ENCODE measurements at regions not wholly inside any gene's neighbourhood (a gene's known extent, or its start where the extent isn't known, plus 50 kb on each side); places are given as distances from the start of the nearest gene placed in this dataset.

DNA sequence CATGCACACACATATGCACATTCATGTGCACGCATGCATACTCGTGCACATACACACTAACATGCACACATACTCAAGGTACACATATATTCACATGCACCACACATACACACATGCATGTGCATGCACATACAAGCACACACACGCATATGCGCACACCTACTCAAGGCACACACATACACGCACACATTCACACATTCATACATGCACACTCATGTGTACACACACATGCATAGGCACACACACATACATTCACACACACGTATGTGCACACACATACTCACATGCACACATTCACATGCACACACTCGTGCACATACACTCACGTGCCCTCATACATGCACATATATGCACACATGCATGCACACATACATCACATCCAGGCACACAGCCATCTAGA is 489.0 kb downstream of the MN1 start:
- ATAC-seq, result no peak
- TF ChIP-seq ZNF8 (CRISPR knock-in tag; IDR thresholded peaks at IDR 0.05), result no peak
- TF ChIP-seq ZFP30 (CRISPR knock-in tag; IDR thresholded peaks at IDR 0.05), result no peak
- no peak for TF ChIP-seq TCF4 (CRISPR knock-in tag; IDR thresholded peaks at IDR 0.05; ENCODE audit: borderline replicate concordance)
- no peak for TF ChIP-seq ARNTL (CRISPR knock-in tag; IDR thresholded peaks at IDR 0.05; ENCODE audit: borderline replicate concordance, low read depth)
- no peak for TF ChIP-seq ZFP3 (CRISPR knock-in tag; IDR thresholded peaks at IDR 0.05)
- TF ChIP-seq, protein P1, sequence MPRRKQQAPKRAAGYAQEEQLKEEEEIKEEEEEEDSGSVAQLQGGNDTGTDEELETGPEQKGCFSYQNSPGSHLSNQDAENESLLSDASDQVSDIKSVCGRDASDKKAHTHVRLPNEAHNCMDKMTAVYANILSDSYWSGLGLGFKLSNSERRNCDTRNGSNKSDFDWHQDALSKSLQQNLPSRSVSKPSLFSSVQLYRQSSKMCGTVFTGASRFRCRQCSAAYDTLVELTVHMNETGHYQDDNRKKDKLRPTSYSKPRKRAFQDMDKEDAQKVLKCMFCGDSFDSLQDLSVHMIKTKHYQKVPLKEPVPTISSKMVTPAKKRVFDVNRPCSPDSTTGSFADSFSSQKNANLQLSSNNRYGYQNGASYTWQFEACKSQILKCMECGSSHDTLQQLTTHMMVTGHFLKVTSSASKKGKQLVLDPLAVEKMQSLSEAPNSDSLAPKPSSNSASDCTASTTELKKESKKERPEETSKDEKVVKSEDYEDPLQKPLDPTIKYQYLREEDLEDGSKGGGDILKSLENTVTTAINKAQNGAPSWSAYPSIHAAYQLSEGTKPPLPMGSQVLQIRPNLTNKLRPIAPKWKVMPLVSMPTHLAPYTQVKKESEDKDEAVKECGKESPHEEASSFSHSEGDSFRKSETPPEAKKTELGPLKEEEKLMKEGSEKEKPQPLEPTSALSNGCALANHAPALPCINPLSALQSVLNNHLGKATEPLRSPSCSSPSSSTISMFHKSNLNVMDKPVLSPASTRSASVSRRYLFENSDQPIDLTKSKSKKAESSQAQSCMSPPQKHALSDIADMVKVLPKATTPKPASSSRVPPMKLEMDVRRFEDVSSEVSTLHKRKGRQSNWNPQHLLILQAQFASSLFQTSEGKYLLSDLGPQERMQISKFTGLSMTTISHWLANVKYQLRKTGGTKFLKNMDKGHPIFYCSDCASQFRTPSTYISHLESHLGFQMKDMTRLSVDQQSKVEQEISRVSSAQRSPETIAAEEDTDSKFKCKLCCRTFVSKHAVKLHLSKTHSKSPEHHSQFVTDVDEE (CRISPR knock-in tag; IDR thresholded peaks at IDR 0.05), result no peak
- TF ChIP-seq CSDC2 (CRISPR knock-in tag; IDR thresholded peaks at IDR 0.05), result no peak
- TF ChIP-seq PPARA (CRISPR knock-in tag; IDR thresholded peaks at IDR 0.05; ENCODE audit: borderline replicate concordance), result no peak
- TF ChIP-seq ZC3H10 (CRISPR knock-in tag; IDR thresholded peaks at IDR 0.05), result no peak
- TF ChIP-seq ZNF565 (CRISPR knock-in tag; conservative IDR thresholded peaks at IDR 0.05; ENCODE audit: low read depth), result no peak
- TF ChIP-seq, protein P2, sequence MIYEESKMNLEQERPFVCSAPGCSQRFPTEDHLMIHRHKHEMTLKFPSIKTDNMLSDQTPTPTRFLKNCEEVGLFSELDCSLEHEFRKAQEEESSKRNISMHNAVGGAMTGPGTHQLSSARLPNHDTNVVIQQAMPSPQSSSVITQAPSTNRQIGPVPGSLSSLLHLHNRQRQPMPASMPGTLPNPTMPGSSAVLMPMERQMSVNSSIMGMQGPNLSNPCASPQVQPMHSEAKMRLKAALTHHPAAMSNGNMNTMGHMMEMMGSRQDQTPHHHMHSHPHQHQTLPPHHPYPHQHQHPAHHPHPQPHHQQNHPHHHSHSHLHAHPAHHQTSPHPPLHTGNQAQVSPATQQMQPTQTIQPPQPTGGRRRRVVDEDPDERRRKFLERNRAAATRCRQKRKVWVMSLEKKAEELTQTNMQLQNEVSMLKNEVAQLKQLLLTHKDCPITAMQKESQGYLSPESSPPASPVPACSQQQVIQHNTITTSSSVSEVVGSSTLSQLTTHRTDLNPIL (CRISPR knock-in tag; IDR thresholded peaks at IDR 0.05; ENCODE audit: low read depth), result no peak
- TF ChIP-seq GLIS3 (CRISPR knock-in tag; IDR thresholded peaks at IDR 0.05), result no peak
- no peak for TF ChIP-seq OSR1 (CRISPR knock-in tag; IDR thresholded peaks at IDR 0.05)
- TF ChIP-seq RARB (CRISPR knock-in tag; IDR thresholded peaks at IDR 0.05), result no peak
- TF ChIP-seq SNAI2 (CRISPR knock-in tag; IDR thresholded peaks at IDR 0.05), result no peak
- TF ChIP-seq, protein P3, sequence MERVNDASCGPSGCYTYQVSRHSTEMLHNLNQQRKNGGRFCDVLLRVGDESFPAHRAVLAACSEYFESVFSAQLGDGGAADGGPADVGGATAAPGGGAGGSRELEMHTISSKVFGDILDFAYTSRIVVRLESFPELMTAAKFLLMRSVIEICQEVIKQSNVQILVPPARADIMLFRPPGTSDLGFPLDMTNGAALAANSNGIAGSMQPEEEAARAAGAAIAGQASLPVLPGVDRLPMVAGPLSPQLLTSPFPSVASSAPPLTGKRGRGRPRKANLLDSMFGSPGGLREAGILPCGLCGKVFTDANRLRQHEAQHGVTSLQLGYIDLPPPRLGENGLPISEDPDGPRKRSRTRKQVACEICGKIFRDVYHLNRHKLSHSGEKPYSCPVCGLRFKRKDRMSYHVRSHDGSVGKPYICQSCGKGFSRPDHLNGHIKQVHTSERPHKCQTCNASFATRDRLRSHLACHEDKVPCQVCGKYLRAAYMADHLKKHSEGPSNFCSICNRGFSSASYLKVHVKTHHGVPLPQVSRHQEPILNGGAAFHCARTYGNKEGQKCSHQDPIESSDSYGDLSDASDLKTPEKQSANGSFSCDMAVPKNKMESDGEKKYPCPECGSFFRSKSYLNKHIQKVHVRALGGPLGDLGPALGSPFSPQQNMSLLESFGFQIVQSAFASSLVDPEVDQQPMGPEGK (CRISPR knock-in tag; IDR thresholded peaks at IDR 0.05; ENCODE audit: borderline replicate concordance), result no peak
- TF ChIP-seq TOX (CRISPR knock-in tag; IDR thresholded peaks at IDR 0.05; ENCODE audit: borderline replicate concordance), result no peak

DNA sequence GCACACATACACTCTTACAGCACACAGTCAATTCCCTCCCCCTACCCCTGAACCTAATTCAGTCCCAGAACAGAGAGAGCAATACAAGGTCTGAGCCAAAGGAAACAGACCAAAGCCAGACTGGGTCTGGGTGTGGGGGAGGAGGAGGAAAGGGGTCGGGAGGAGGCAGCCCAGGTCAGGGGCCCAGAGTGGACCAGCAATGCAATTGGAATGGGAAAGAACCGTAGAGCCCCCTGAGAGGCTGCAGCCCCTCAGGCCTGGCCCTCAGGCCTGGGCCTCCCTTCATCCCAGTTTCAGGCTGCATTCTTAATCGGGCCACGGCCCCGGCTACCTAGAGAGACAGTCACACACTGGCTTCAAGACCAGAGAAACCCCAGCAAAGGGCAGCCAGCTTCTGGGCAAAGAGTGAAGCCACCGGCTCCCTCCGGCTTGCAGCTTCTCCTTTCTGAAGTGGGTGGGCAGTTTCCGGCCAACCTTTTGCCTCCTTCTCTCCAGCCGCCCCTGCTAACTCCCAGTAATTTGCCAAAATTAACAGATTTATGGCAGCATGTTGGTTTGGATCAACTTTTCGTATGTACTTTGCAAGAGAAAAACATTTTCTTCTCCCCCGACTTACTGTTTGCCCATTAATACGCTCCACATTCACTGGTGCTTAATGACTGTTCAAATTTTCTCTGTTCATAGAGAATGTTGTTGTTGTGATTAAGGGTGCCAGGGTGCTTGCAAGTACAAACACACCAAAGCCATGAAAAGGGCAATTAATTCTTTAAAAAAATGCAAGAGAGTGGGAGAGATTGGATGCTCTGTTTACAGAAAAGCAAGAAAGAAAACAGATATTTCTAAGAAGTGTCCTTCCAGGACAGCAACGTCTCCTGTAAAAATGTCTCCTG is 488.3 kb downstream of the MN1 start:
- no peak for ATAC-seq
- TF ChIP-seq OSR1 (CRISPR knock-in tag; IDR thresholded peaks at IDR 0.05), result no peak
- TF ChIP-seq ZFP30 (CRISPR knock-in tag; IDR thresholded peaks at IDR 0.05), result no peak
- TF ChIP-seq ESRRG (CRISPR knock-in tag; IDR thresholded peaks at IDR 0.05), result no peak
- no peak for TF ChIP-seq CSDC2 (CRISPR knock-in tag; IDR thresholded peaks at IDR 0.05)
- no peak for TF ChIP-seq TOX (CRISPR knock-in tag; IDR thresholded peaks at IDR 0.05; ENCODE audit: borderline replicate concordance)
- TF ChIP-seq ZFP3 (CRISPR knock-in tag; IDR thresholded peaks at IDR 0.05), result no peak
- TF ChIP-seq ZNF8 (CRISPR knock-in tag; IDR thresholded peaks at IDR 0.05), result no peak
- TF ChIP-seq, protein P4, sequence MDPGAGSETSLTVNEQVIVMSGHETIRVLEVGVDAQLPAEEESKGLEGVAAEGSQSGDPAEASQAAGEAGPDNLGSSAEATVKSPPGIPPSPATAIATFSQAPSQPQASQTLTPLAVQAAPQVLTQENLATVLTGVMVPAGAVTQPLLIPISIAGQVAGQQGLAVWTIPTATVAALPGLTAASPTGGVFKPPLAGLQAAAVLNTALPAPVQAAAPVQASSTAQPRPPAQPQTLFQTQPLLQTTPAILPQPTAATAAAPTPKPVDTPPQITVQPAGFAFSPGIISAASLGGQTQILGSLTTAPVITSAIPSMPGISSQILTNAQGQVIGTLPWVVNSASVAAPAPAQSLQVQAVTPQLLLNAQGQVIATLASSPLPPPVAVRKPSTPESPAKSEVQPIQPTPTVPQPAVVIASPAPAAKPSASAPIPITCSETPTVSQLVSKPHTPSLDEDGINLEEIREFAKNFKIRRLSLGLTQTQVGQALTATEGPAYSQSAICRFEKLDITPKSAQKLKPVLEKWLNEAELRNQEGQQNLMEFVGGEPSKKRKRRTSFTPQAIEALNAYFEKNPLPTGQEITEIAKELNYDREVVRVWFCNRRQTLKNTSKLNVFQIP (CRISPR knock-in tag; IDR thresholded peaks at IDR 0.05; ENCODE audit: borderline replicate concordance, low read depth), result no peak
- TF ChIP-seq TCF4 (CRISPR knock-in tag; IDR thresholded peaks at IDR 0.05; ENCODE audit: borderline replicate concordance), result no peak
- no peak for TF ChIP-seq GLIS3 (CRISPR knock-in tag; IDR thresholded peaks at IDR 0.05)
- TF ChIP-seq, protein P1 (CRISPR knock-in tag; IDR thresholded peaks at IDR 0.05), result no peak
- TF ChIP-seq PPARA (CRISPR knock-in tag; IDR thresholded peaks at IDR 0.05; ENCODE audit: borderline replicate concordance), result no peak
- no peak for TF ChIP-seq SNAI2 (CRISPR knock-in tag; IDR thresholded peaks at IDR 0.05)
- TF ChIP-seq, protein P2 (CRISPR knock-in tag; IDR thresholded peaks at IDR 0.05; ENCODE audit: low read depth), result no peak
- no peak for TF ChIP-seq ARNTL (CRISPR knock-in tag; IDR thresholded peaks at IDR 0.05; ENCODE audit: borderline replicate concordance, low read depth)
- TF ChIP-seq, protein P3 (CRISPR knock-in tag; IDR thresholded peaks at IDR 0.05; ENCODE audit: borderline replicate concordance), result no peak
- no peak for TF ChIP-seq ZNF70 (CRISPR knock-in tag; IDR thresholded peaks at IDR 0.05)
- no peak for TF ChIP-seq BACH2 (CRISPR knock-in tag; IDR thresholded peaks at IDR 0.05; ENCODE audit: borderline replicate concordance)
